Progenitor cell of endocrine pancreas (in vitro differentiated cells): ENCODE measurements at regions not wholly inside any gene's neighbourhood (a gene's known extent, or its start where the extent isn't known, plus 50 kb on each side); places are given as distances from the start of the nearest gene placed in this dataset.
"Not testable (repeated sequence)": the region's sequence is repeated elsewhere in the genome, so short reads cannot be mapped to it uniquely, and the experiment has no call there.

ENCODE experiments used
- DNase-seq: peaks from one replicate; pipeline ENCODE4 v3.0.0; 2021; ENCODE audit warnings: low spot score; ENCODE audit not compliant: unreplicated experiment
- H3K27ac Mint-ChIP-seq: 2 replicates; pipeline ENCODE4 v1.8.0; 2021; ENCODE audit warnings: mild to moderate bottlenecking, moderate library complexity, mixed read lengths
- H3K27me3 Mint-ChIP-seq: 2 replicates; pipeline ENCODE4 v1.8.0; 2021; ENCODE audit warnings: mixed read lengths
- H3K36me3 Mint-ChIP-seq: 2 replicates; pipeline ENCODE4 v1.8.0; 2022; ENCODE audit warnings: mixed read lengths; ENCODE audit not compliant: insufficient read depth
- H3K4me1 Mint-ChIP-seq: 2 replicates; pipeline ENCODE4 v1.8.0; 2021; ENCODE audit warnings: low read depth, mixed read lengths
- H3K4me3 Mint-ChIP-seq: 2 replicates; pipeline ENCODE4 v1.8.0; 2021; ENCODE audit warnings: low read depth, mild to moderate bottlenecking, moderate library complexity, mixed read lengths
- H3K9me3 Mint-ChIP-seq: 2 replicates; pipeline ENCODE4 v1.8.0; 2021; ENCODE audit warnings: low read depth, mixed read lengths
- CTCF ChIP-seq: fragments of 200-600 bp; sonication (generic); IDR thresholded peaks from one replicate; pipeline ENCODE4 v1.5.0; 2021; ENCODE audit warnings: antibody characterized with exemption, mild to moderate bottlenecking; ENCODE audit not compliant: unreplicated experiment

- Mint-ChIP-seq H3K27me3 (peaks cover 3% of the 10 kb centered on the region), H3K36me3 (no peaks in the 10 kb centered on the region), H3K9me3 (no peaks in the 10 kb centered on the region), H3K27ac (no peak overlapping the region), H3K4me1 (no peaks in the 10 kb centered on the region), H3K4me3 (no peak overlapping the region)
- DNase-seq = no peak
- no peak for TF ChIP-seq CTCF
Observed at GRCh38 chr2:195559431-195559914, 97.6 kb upstream of the SLC39A10 start.

GRCh38 chr2:195555971-195556370, 101.1 kb upstream of the SLC39A10 start:
- no peak overlapping the region for H3K4me3 Mint-ChIP-seq
- H3K4me1 Mint-ChIP-seq = no peaks in the 10 kb centered on the region
- H3K27ac Mint-ChIP-seq = no peak overlapping the region
- no peaks in the 10 kb centered on the region for H3K36me3 Mint-ChIP-seq
- H3K27me3 Mint-ChIP-seq = no peaks in the 10 kb centered on the region
- DNase-seq = no peak
- peaks cover 3% of the 10 kb centered on the region for H3K9me3 Mint-ChIP-seq
- TF ChIP-seq CTCF = no peak

GRCh38 chr2:195552581-195552980, 104.4 kb upstream of the SLC39A10 start:
- no peak overlapping the region for H3K27ac Mint-ChIP-seq

GRCh38 chr2:195548198-195548940, 108.7 kb upstream of the SLC39A10 start:
- no peaks in the 10 kb centered on the region for H3K36me3 Mint-ChIP-seq
- H3K4me3 Mint-ChIP-seq = no peak overlapping the region
- H3K9me3 Mint-ChIP-seq = peaks cover 9% of the 10 kb centered on the region
- no peak for DNase-seq
- H3K27me3 Mint-ChIP-seq = peaks cover 3% of the 10 kb centered on the region
- H3K27ac Mint-ChIP-seq = no peak overlapping the region
- H3K4me1 Mint-ChIP-seq = peaks cover 10% of the 10 kb centered on the region
- TF ChIP-seq CTCF = no peak

More at GRCh38 chr2:195552581-195552980, 104.4 kb upstream of the SLC39A10 start:
- TF ChIP-seq CTCF = no peak
- DNase-seq = no peak
- no peaks in the 10 kb centered on the region for H3K36me3 Mint-ChIP-seq
- H3K4me1 Mint-ChIP-seq = no peaks in the 10 kb centered on the region
- no peak overlapping the region for H3K4me3 Mint-ChIP-seq
- H3K9me3 Mint-ChIP-seq = peaks cover 6% of the 10 kb centered on the region
- H3K27me3 Mint-ChIP-seq = peaks cover 3% of the 10 kb centered on the region

GRCh38 chr2:195547268-195547840, 109.7 kb upstream of the SLC39A10 start:
- H3K4me3 Mint-ChIP-seq, H3K27ac Mint-ChIP-seq, DNase-seq, H3K36me3 Mint-ChIP-seq, H3K9me3 Mint-ChIP-seq, H3K27me3 Mint-ChIP-seq: not testable (repeated sequence)
- H3K4me1 Mint-ChIP-seq = peaks cover 10% of the 10 kb centered on the region
